Keratinocyte (primary cell): ENCODE measurements at regions not wholly inside any gene's neighbourhood (a gene's known extent, or its start where the extent isn't known, plus 50 kb on each side); places are given as distances from the start of the nearest gene placed in this dataset.
"Not testable (repeated sequence)": the region's sequence is repeated elsewhere in the genome, so short reads cannot be mapped to it uniquely, and the experiment has no call there.

Source experiments
- EZH2 ChIP-seq: IDR thresholded peaks from one replicate; pipeline ENCODE4 v1.6.1; 2012; ENCODE audit warnings: inconsistent platforms, mild to moderate bottlenecking, low read length, moderate library complexity
- TF ChIP-seq, protein P1 (sequence below), 3 experiments: IDR thresholded peaks in 1 of 3; conservative IDR thresholded peaks in 1 of 3; optimal IDR thresholded peaks in 1 of 3; 2 replicates in 2 of 3; 3 replicates in 1 of 3; pipeline versions ENCODE3 to v1.5.1; 2011; ENCODE audit warnings: low read length in 3 of 3, mild to moderate bottlenecking in 3 of 3, moderate library complexity in 2 of 3, control low read depth in 1 of 3, inconsistent platforms in 1 of 3; ENCODE audit not compliant: insufficient read depth in 2 of 3; ENCODE audit errors: extremely low read depth in 1 of 3

DNA sequence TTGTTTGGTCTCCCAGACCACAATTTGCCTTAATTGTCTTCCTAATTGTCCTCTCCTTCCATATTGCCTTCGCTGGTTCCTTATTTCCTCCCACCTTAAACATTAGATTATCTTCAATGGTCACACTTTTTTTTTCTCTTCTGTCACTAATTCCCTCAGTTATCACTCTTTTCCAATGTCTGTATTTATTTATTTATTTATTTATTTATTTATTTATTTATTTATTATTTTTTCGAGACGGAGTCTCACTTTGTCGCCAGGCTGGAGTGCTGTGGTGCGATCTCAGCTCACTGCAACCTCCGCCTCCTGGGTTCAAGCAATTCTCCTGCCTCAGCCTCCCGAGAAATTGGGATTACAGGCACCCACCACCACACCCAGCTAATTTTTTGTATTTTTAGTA lies 426.8 kb downstream of the ARL4A start:
- TF ChIP-seq, protein P1, sequence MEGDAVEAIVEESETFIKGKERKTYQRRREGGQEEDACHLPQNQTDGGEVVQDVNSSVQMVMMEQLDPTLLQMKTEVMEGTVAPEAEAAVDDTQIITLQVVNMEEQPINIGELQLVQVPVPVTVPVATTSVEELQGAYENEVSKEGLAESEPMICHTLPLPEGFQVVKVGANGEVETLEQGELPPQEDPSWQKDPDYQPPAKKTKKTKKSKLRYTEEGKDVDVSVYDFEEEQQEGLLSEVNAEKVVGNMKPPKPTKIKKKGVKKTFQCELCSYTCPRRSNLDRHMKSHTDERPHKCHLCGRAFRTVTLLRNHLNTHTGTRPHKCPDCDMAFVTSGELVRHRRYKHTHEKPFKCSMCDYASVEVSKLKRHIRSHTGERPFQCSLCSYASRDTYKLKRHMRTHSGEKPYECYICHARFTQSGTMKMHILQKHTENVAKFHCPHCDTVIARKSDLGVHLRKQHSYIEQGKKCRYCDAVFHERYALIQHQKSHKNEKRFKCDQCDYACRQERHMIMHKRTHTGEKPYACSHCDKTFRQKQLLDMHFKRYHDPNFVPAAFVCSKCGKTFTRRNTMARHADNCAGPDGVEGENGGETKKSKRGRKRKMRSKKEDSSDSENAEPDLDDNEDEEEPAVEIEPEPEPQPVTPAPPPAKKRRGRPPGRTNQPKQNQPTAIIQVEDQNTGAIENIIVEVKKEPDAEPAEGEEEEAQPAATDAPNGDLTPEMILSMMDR (optimal IDR thresholded peaks at IDR 0.05 in 1 of 3, IDR thresholded peaks at IDR 0.05 in 1 of 3, conservative IDR thresholded peaks at IDR 0.05 in 1 of 3; ENCODE audit: extremely low read depth in 1 of 3, insufficient read depth in 2 of 3, low read length in 3 of 3), result not testable (repeated sequence)
- not testable (repeated sequence) for TF ChIP-seq EZH2
